ENCODE measurements at regions not wholly inside any gene's neighbourhood (a gene's known extent, or its start where the extent isn't known, plus 50 kb on each side); places are given as distances from the start of the nearest gene placed in this dataset.

- DNase-seq (ENCODE audit: low spot score): no peak
- no peak overlapping the region for H3K27ac ChIP-seq
- peak; percentile 36 for TF ChIP-seq CTCF (conservative IDR thresholded peaks at IDR 0.05; ENCODE audit: low read depth)
- POLR2A ChIA-PET (ENCODE audit: low non-redundant PET): no interaction called here
- CTCF ChIA-PET: interaction anchor here (0.6 to 0.7 kb wide), 7 partner anchors 50 to 1654 kb away, joined by 3 to 4 read pairs (median 4); no protein-coding TSS in a partner anchor
These were observed 650.4 kb upstream of the RBFOX1 start for GRCh38 chr16:6682142-6682811.

- no peak for DNase-seq (ENCODE audit: low spot score)
- ChIA-PET CTCF (interaction anchor here (0.7 kb wide), 1 partner anchor 148 kb away, joined by 3 read pairs; no protein-coding TSS in a partner anchor), POLR2A (ENCODE audit: low non-redundant PET) (no interaction called here)
- TF ChIP-seq CTCF (conservative IDR thresholded peaks at IDR 0.05; ENCODE audit: low read depth): no peak
- H3K27ac ChIP-seq: no peak overlapping the region
These were observed 654.1 kb upstream of the RBFOX1 start for GRCh38 chr16:6678586-6678985.

GRCh38 chr16:6674071-6674470 lies 658.6 kb upstream of the RBFOX1 start:
- TF ChIP-seq CTCF (conservative IDR thresholded peaks at IDR 0.05; ENCODE audit: low read depth): no peak
- DNase-seq (ENCODE audit: low spot score): no peak
- ChIA-PET POLR2A (ENCODE audit: low non-redundant PET) (no interaction called here), CTCF (interaction anchor here (0.8 kb wide), 1 partner anchor 1447 kb away, joined by 4 read pairs; no protein-coding TSS in a partner anchor)
- H3K27ac ChIP-seq: no peak overlapping the region

GRCh38 chr16:6672507-6672906 lies 660.1 kb upstream of the RBFOX1 start:
- ChIA-PET POLR2A (ENCODE audit: low non-redundant PET) (no interaction called here), CTCF (no interaction called here)
- TF ChIP-seq CTCF (conservative IDR thresholded peaks at IDR 0.05; ENCODE audit: low read depth): no peak
- no peak overlapping the region for H3K27ac ChIP-seq
- no peak for DNase-seq (ENCODE audit: low spot score)

GRCh38 chr16:6667393-6667792 lies 665.3 kb upstream of the RBFOX1 start:
- H3K27ac ChIP-seq: no peak overlapping the region
- no peak for TF ChIP-seq CTCF (conservative IDR thresholded peaks at IDR 0.05; ENCODE audit: low read depth)
- ChIA-PET POLR2A (ENCODE audit: low non-redundant PET) (no interaction called here), CTCF (interaction anchor here (1.7 kb wide), 1 partner anchor 17 kb away, joined by 9 read pairs; no protein-coding TSS in a partner anchor)
- DNase-seq (ENCODE audit: low spot score): no peak

GRCh38 chr16:6665126-6665525 lies 667.5 kb upstream of the RBFOX1 start:
- DNase-seq (ENCODE audit: low spot score): no peak
- POLR2A ChIA-PET (ENCODE audit: low non-redundant PET): no interaction called here
- CTCF ChIA-PET: interaction anchor here (0.6 kb wide), 1 partner anchor 1509 kb away, joined by 5 read pairs; no protein-coding TSS in a partner anchor
- H3K27ac ChIP-seq: no peak overlapping the region
- no peak for TF ChIP-seq CTCF (conservative IDR thresholded peaks at IDR 0.05; ENCODE audit: low read depth)

Data from RWPE1 (cell line).